ENCODE measurements at regions not wholly inside any gene's neighbourhood (a gene's known extent, or its start where the extent isn't known, plus 50 kb on each side); places are given as distances from the start of the nearest gene placed in this dataset.

DNA sequence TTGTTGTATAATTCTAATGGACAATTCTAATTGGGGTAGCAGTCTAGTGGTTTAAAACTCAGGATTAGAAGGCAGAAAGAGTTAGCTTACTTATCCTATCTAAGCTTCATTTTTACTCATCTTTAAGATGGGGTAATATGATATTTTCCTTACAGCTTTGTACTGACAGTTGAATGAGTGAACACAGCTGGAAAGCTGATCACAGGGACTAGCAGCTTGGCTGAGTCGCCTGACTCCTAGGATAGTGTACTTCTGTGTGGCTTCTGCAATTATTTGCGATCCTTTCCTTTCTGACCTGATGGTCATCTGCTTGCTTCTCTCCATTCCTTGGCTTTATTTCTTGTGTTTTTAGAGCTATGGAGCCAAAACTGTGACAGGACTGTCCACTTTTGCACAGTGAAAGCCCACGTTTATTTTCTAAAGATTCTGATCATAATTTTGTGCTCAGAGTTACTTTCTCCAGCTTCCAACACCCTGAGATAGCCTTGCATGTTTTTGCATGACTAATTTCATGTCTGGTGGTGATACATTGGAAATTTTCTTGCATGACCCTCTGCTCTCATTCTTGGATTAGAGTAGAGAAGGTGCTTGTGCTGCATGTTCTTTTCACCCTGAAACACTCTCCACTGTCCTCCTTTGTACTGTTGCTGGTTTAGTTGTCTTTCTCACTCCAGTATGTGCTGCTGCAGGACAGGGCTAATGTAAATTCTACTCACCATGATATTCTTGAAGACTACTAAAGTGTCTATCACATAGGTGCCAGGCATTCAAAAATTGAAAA, 377.0 kb upstream of the ATP2B1 start:
- DNase-seq (ENCODE audit: low read depth, low spot score) (no peak), FAIRE-seq (no peak)
- intact Hi-C loops (cut with micrococcal nuclease), result no loop called here
- dilution Hi-C loops (cut with MboI; ENCODE audit: extremely low pct_ligation_motif_present, low sequenced_read_pairs), result no loop called here
- H3K4me2 ChIP-seq (ENCODE audit: insufficient read depth, low read length), result no peak overlapping the region
- TF ChIP-seq POLR2A (IDR thresholded peaks at IDR 0.05; ENCODE audit: low read depth, low read length) (no peak), JUN (IDR thresholded peaks at IDR 0.05; ENCODE audit: borderline replicate concordance, insufficient read depth, insufficient read length, low read depth) (no peak), EZH2 (IDR thresholded peaks at IDR 0.05; ENCODE audit: borderline replicate concordance, low read depth, low read length, severe bottlenecking) (no peak), MAX (IDR thresholded peaks at IDR 0.05; ENCODE audit: insufficient read depth, insufficient read length) (no peak), GATA2 (IDR thresholded peaks at IDR 0.05; ENCODE audit: insufficient read depth, insufficient read length, low read depth, low read length) (no peak), FOS (IDR thresholded peaks at IDR 0.05; ENCODE audit: borderline replicate concordance, insufficient read depth, low read length) (no peak), POLR2AphosphoS5 (IDR thresholded peaks at IDR 0.05; ENCODE audit: insufficient read depth, low read depth, low read length) (no peak), CTCF (IDR thresholded peaks at IDR 0.05; ENCODE audit: extremely low read depth in 1 of 2, insufficient read depth in 1 of 2, low read depth in 1 of 2, low read length in 2 of 2) (no peak), MYC (IDR thresholded peaks at IDR 0.05; ENCODE audit: low read depth, low read length) (no peak)
- ChIA-PET CTCF (interaction anchor here (0.6 kb wide), 1 partner anchor 275 kb away, joined by 3 read pairs; no protein-coding TSS in a partner anchor), POLR2A (interaction anchor here (0.6 kb wide), 1 partner anchor 12 kb away, joined by 4 read pairs; no protein-coding TSS in a partner anchor)
- H3K9ac ChIP-seq (replicated peaks; ENCODE audit: extremely low read depth, insufficient read depth, low read length), result no peak overlapping the region
- H3K4me1 ChIP-seq (ENCODE audit: control insufficient read depth, extremely low read depth, insufficient read depth, low read length), result no peaks in the 10 kb centered on the region
- no peak overlapping the region for H3K4me3 ChIP-seq (replicated peaks in 1 of 3; ENCODE audit: insufficient read depth in 1 of 3, low read depth in 1 of 3, low read length in 3 of 3)
- H3K79me2 ChIP-seq (ENCODE audit: control insufficient read depth, insufficient read depth, low read length), result no peaks in the 10 kb centered on the region
- no peak overlapping the region for H3K27ac ChIP-seq (ENCODE audit: insufficient read depth, low read depth, low read length)
- H3K27me3 ChIP-seq (ENCODE audit: control insufficient read depth in 2 of 2, insufficient read depth in 2 of 2, low read length in 2 of 2), result no peaks in the 10 kb centered on the region
- H3K36me3 ChIP-seq (ENCODE audit: control insufficient read depth in 2 of 2, extremely low read depth in 1 of 2, insufficient read depth in 2 of 2, low read length in 2 of 2), result no peaks in the 10 kb centered on the region
- no peaks in the 10 kb centered on the region for H3K9me1 ChIP-seq (replicated peaks; ENCODE audit: control insufficient read depth, extremely low read depth, insufficient read depth, low read length)
- H2AFZ ChIP-seq (ENCODE audit: low read depth, low read length), result no peak overlapping the region
- no TSS peak for BruUV-seq (replicated peaks)
- H3K9me3 ChIP-seq (replicated peaks; ENCODE audit: control insufficient read depth, insufficient read depth, low read length), result no peaks in the 10 kb centered on the region
- H4K20me1 ChIP-seq (replicated peaks; ENCODE audit: control insufficient read depth, extremely low read depth, insufficient read depth, low read length), result no peaks in the 10 kb centered on the region
